Duodenal mucosa (tissue), 2 donors: ENCODE measurements at regions not wholly inside any gene's neighbourhood (a gene's known extent, or its start where the extent isn't known, plus 50 kb on each side); places are given as distances from the start of the nearest gene placed in this dataset.
"Not testable (repeated sequence)": the region's sequence is repeated elsewhere in the genome, so short reads cannot be mapped to it uniquely, and the experiment has no call there.

ENCODE experiments used
- H3K27ac ChIP-seq: one replicate; pipeline ENCODE4 v1.7.0; 2013; ENCODE audit warnings: low read depth, low read length
- H3K27me3 ChIP-seq, 2 donors: one replicate each; pipeline ENCODE4 v1.7.0; 2013; ENCODE audit warnings: low read length in 2 of 2, control low read depth in 1 of 2; ENCODE audit not compliant: insufficient read depth in 2 of 2, control insufficient read depth in 1 of 2
- H3K36me3 ChIP-seq, 2 donors: one replicate each; pipeline ENCODE4 v1.7.0; 2013; ENCODE audit warnings: low read length in 2 of 2, control low read depth in 1 of 2; ENCODE audit not compliant: insufficient read depth in 2 of 2, control insufficient read depth in 1 of 2
- H3K4me1 ChIP-seq, 2 donors: one replicate each; pipeline ENCODE4 v1.7.0; 2013; ENCODE audit warnings: low read length in 2 of 2, control low read depth in 1 of 2; ENCODE audit not compliant: insufficient read depth in 2 of 2, control insufficient read depth in 1 of 2
- H3K4me3 ChIP-seq, 2 donors: one replicate each; pipeline ENCODE4 v1.7.0; 2013; ENCODE audit warnings: low read length in 2 of 2, low read depth in 1 of 2
- H3K9ac ChIP-seq, 2 donors: one replicate each; pipeline ENCODE4 v1.7.0; 2013; ENCODE audit warnings: low read length in 2 of 2, low read depth in 1 of 2
- H3K9me3 ChIP-seq, 2 donors: one replicate each; pipeline ENCODE4 v1.7.0; 2013; ENCODE audit warnings: low read length in 2 of 2, control low read depth in 1 of 2; ENCODE audit not compliant: control insufficient read depth in 1 of 2

DNA sequence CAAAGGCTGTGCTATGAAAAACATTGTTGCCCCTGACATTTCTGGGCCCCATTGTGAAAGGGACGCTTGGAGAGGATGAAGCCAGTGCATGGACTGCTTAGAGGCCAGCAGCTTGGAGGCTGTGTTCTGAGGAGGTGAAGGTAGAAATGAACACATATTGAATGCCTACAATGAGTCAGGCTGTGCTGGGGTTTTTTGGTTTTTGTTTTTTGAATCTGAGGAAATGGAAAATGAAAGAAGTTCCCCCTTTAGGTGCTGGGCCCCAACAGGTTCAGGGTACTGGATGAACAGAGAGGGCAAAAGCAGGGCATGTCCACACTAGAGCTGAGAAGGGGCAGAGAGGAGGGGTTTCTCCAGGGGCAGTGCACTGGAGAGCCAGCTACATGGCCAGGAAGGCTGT, 166.1 kb upstream of the API5 start:
- Histone ChIP-seq H3K27ac (no peak overlapping the region), H3K27me3 (no peaks in the 10 kb centered on the region), H3K9ac (no peak overlapping the region), H3K4me1 (no peaks in the 10 kb centered on the region), H3K4me3 (no peak overlapping the region), H3K9me3 (no peaks in the 10 kb centered on the region), H3K36me3 (no peaks in the 10 kb centered on the region)

GRCh38 chr11:43150697-43151096, 161.1 kb upstream of the API5 start:
- no peaks in the 10 kb centered on the region for H3K27me3 ChIP-seq

GRCh38 chr11:43164831-43165230, 147.0 kb upstream of the API5 start:
- H3K36me3 ChIP-seq, result no peaks in the 10 kb centered on the region
- no peak overlapping the region for H3K9ac ChIP-seq
- H3K27me3 ChIP-seq, result no peaks in the 10 kb centered on the region
- H3K4me3 ChIP-seq, result no peak overlapping the region
- no peak overlapping the region for H3K27ac ChIP-seq
- no peaks in the 10 kb centered on the region for H3K9me3 ChIP-seq
- H3K4me1 ChIP-seq, result no peaks in the 10 kb centered on the region

More at GRCh38 chr11:43150697-43151096, 161.1 kb upstream of the API5 start:
- H3K27ac ChIP-seq, result no peak overlapping the region
- H3K36me3 ChIP-seq, result no peaks in the 10 kb centered on the region
- no peak overlapping the region for H3K9ac ChIP-seq
- no peaks in the 10 kb centered on the region for H3K9me3 ChIP-seq
- H3K4me3 ChIP-seq, result no peak overlapping the region
- H3K4me1 ChIP-seq, result no peaks in the 10 kb centered on the region

DNA sequence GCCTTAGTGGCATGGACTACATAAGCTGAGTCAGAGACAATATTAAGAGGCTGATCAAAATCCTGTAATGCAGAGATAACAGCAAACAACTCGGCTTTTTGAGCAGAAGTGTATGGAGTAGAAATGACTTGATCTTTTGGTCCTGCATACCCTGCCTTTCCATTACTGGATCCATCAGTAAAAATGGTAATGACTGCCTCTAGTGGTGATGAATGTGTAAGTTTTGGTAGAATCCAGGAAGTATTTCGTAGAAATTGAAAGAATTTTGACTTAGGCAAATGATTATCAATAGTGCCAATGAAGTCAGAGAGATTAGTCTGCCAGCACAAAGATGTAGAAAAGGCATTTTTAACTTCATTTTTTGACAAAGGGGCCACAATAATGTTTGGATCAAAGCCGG, 146.4 kb upstream of the API5 start:
- not testable (repeated sequence) for H3K9me3 ChIP-seq, H3K9ac ChIP-seq, H3K27ac ChIP-seq

DNA sequence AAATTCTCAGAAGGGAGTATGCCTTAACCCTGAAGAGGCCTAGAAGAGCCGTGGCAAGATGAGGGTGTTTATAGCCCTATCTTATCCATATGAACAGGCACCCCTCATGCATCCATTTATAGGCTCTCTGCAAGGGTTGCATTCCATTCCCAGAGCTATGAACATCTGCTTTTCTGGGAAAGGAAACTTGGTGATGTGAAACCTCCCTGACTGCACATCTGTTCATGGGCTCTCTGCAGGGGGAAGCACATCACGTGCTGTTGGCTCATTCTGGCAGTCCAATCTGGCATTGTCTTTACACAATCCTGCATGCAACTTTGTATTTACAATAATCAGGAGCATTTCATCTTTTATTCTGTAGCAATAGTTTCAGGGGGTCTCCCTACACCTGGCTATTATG, 143.6 kb upstream of the API5 start:
- H3K27me3 ChIP-seq, H3K36me3 ChIP-seq, H3K9me3 ChIP-seq, H3K4me3 ChIP-seq, H3K27ac ChIP-seq, H3K4me1 ChIP-seq, H3K9ac ChIP-seq: not testable (repeated sequence)

More for the DNA sequence above, 146.4 kb upstream of the API5 start:
- not testable (repeated sequence) for H3K4me3 ChIP-seq, H3K36me3 ChIP-seq, H3K4me1 ChIP-seq, H3K27me3 ChIP-seq

- H3K9ac ChIP-seq, result no peak overlapping the region
- no peaks in the 10 kb centered on the region for H3K9me3 ChIP-seq
- H3K4me1 ChIP-seq, result no peaks in the 10 kb centered on the region
- no peak overlapping the region for H3K27ac ChIP-seq
- H3K36me3 ChIP-seq, result no peaks in the 10 kb centered on the region
- H3K27me3 ChIP-seq, result no peaks in the 10 kb centered on the region
- no peak overlapping the region for H3K4me3 ChIP-seq
Observed at GRCh38 chr11:43172477-43172876, 139.3 kb upstream of the API5 start.

GRCh38 chr11:43177975-43178374, 133.8 kb upstream of the API5 start:
- Histone ChIP-seq H3K9me3 (no peaks in the 10 kb centered on the region), H3K4me1 (no peaks in the 10 kb centered on the region), H3K36me3 (no peaks in the 10 kb centered on the region), H3K27me3 (no peaks in the 10 kb centered on the region), H3K4me3 (no peak overlapping the region), H3K27ac (no peak overlapping the region), H3K9ac (no peak overlapping the region)

GRCh38 chr11:43194459-43194858, 117.3 kb upstream of the API5 start:
- H3K9me3 ChIP-seq, H3K4me3 ChIP-seq, H3K27ac ChIP-seq, H3K9ac ChIP-seq, H3K27me3 ChIP-seq, H3K36me3 ChIP-seq, H3K4me1 ChIP-seq: not testable (repeated sequence)

DNA sequence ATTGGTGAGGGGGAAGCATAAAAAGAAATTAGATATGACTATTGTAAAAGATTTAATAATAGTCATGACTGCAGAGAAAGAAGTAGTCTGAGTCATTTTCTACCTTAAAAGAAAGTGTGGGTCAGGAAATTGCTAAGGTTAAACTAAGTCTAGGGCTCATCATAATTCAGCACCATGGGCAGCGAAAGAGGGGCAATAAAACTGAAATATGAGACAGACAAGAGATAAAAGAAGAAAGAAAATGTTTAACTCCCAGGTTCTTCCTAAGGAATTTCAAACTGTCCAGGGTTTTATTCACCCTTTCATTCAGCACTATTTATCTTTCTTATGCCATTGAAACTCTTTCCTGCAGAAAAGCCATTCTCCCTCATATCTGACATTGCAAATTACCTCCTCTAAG, 114.4 kb upstream of the API5 start:
- Histone ChIP-seq H3K27ac (no peak overlapping the region), H3K36me3 (no peaks in the 10 kb centered on the region), H3K4me1 (no peaks in the 10 kb centered on the region), H3K27me3 (no peaks in the 10 kb centered on the region), H3K4me3 (no peak overlapping the region), H3K9me3 (no peaks in the 10 kb centered on the region), H3K9ac (no peak overlapping the region)

GRCh38 chr11:43200031-43200430, 111.8 kb upstream of the API5 start:
- H3K9me3 ChIP-seq, result no peaks in the 10 kb centered on the region
- no peak overlapping the region for H3K9ac ChIP-seq
- no peaks in the 10 kb centered on the region for H3K4me1 ChIP-seq
- no peak overlapping the region for H3K4me3 ChIP-seq
- H3K27ac ChIP-seq, result no peak overlapping the region
- no peaks in the 10 kb centered on the region for H3K27me3 ChIP-seq
- H3K36me3 ChIP-seq, result no peaks in the 10 kb centered on the region

- H3K27ac ChIP-seq, result no peak overlapping the region
- H3K9ac ChIP-seq, result no peak overlapping the region
- no peaks in the 10 kb centered on the region for H3K4me1 ChIP-seq
- no peaks in the 10 kb centered on the region for H3K36me3 ChIP-seq
- H3K27me3 ChIP-seq, result no peaks in the 10 kb centered on the region
- no peaks in the 10 kb centered on the region for H3K9me3 ChIP-seq
- no peak overlapping the region for H3K4me3 ChIP-seq
Observed at GRCh38 chr11:43212279-43212678, 99.5 kb upstream of the API5 start.
